WERI-Rb-1 (cell line): ENCODE measurements at regions not wholly inside any gene's neighbourhood (a gene's known extent, or its start where the extent isn't known, plus 50 kb on each side); places are given as distances from the start of the nearest gene placed in this dataset.

Source experiments
- DNase-seq: peaks from one replicate; pipeline ENCODE4 v3.0.0-alpha.2; 2020
- H3K27ac ChIP-seq: fragments of 250-450 bp; sonication (Bioruptor Pico); 2 replicates; pipeline ENCODE4 v1.5.1; 2020; ENCODE audit warnings: mild to moderate bottlenecking, moderate library complexity
- H3K27me3 ChIP-seq: fragments of 250-450 bp; sonication (Bioruptor Pico); 2 replicates; pipeline ENCODE4 v1.5.1; 2021; ENCODE audit warnings: mild to moderate bottlenecking, low read depth, moderate library complexity; ENCODE audit not compliant: insufficient read depth, severe bottlenecking
- H3K36me3 ChIP-seq: fragments of 250-450 bp; sonication (Bioruptor Pico); 2 replicates; pipeline ENCODE4 v1.5.1; 2020; ENCODE audit warnings: mild to moderate bottlenecking, moderate library complexity
- H3K4me3 ChIP-seq: 2 replicates; pipeline ENCODE4 v1.5.1; 2011; ENCODE audit warnings: low read depth, mild to moderate bottlenecking, control low read depth, low read length
- H3K9me3 ChIP-seq: fragments of 250-450 bp; sonication (Bioruptor Pico); 2 replicates; pipeline ENCODE4 v1.5.1; 2021; ENCODE audit warnings: mild to moderate bottlenecking, moderate library complexity; ENCODE audit not compliant: severe bottlenecking
- TF ChIP-seq, protein P1 (sequence below): IDR thresholded peaks from 2 replicates; pipeline ENCODE4 v1.5.1; 2011; ENCODE audit warnings: low read depth, mild to moderate bottlenecking, control low read depth, inconsistent platforms, low read length

DNA sequence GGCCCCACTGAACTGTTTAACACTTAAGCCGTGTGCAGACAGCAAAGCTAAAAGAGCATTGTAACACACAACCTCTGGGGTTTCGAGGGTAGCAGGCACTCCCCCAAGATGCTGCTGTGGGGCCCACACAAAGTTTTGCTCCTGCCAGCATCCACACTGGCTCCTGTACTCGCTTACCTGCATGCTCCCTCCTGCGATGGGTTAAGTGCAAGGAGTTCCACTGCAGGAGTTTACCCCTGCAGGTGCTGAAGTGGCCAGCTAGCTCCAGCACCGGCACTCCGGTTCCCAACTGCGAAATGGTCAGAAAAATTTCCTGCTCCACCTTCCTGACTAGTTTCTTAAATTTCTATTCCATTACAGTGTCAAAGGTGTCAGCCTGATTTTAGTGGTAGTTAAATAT is 443.5 kb downstream of the PCDH10 start:
- no peak for DNase-seq
- Histone ChIP-seq H3K9me3 (peaks cover 7% of the 10 kb centered on the region), H3K4me3 (no peak overlapping the region), H3K27me3 (no peaks in the 10 kb centered on the region), H3K36me3 (no peaks in the 10 kb centered on the region), H3K27ac (peak overlapping the region; percentile 70)
- TF ChIP-seq, protein P1, sequence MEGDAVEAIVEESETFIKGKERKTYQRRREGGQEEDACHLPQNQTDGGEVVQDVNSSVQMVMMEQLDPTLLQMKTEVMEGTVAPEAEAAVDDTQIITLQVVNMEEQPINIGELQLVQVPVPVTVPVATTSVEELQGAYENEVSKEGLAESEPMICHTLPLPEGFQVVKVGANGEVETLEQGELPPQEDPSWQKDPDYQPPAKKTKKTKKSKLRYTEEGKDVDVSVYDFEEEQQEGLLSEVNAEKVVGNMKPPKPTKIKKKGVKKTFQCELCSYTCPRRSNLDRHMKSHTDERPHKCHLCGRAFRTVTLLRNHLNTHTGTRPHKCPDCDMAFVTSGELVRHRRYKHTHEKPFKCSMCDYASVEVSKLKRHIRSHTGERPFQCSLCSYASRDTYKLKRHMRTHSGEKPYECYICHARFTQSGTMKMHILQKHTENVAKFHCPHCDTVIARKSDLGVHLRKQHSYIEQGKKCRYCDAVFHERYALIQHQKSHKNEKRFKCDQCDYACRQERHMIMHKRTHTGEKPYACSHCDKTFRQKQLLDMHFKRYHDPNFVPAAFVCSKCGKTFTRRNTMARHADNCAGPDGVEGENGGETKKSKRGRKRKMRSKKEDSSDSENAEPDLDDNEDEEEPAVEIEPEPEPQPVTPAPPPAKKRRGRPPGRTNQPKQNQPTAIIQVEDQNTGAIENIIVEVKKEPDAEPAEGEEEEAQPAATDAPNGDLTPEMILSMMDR: no peak

GRCh38 chr4:133592106-133592505 is 443.0 kb downstream of the PCDH10 start:
- H3K27ac ChIP-seq: peak overlapping the region; percentile 75
- H3K27me3 ChIP-seq: no peaks in the 10 kb centered on the region
- no peaks in the 10 kb centered on the region for H3K36me3 ChIP-seq
- peaks cover 7% of the 10 kb centered on the region for H3K9me3 ChIP-seq
- TF ChIP-seq, protein P1: no peak
- peak; percentile 90 for DNase-seq
- no peak overlapping the region for H3K4me3 ChIP-seq

GRCh38 chr4:133588306-133588705 is 439.2 kb downstream of the PCDH10 start:
- TF ChIP-seq, protein P1: no peak
- no peaks in the 10 kb centered on the region for H3K36me3 ChIP-seq
- H3K4me3 ChIP-seq: no peak overlapping the region
- DNase-seq: no peak
- H3K27me3 ChIP-seq: no peaks in the 10 kb centered on the region
- H3K27ac ChIP-seq: no peak overlapping the region
- peaks cover 11% of the 10 kb centered on the region for H3K9me3 ChIP-seq

DNA sequence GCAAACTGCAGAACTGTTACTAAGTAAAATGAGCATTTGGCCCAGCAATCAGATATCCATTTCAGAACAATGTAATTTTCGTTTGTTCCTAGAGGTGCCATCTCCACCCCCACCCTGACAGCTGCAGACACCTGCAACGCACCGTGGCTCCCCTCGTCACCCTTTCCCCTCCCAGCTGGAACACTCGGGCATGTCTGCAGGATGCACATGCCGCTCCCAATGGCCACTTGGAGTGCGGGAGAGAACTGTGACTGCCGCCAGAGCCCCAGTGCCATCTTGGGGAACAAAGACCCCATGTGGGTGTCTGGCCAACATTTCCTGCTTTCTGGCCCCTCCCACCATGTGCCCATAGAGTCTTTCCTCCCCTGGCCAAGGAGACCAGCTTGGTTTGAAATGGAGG is 436.2 kb downstream of the PCDH10 start:
- peaks cover 4% of the 10 kb centered on the region for H3K9me3 ChIP-seq
- no peak for DNase-seq
- H3K36me3 ChIP-seq: no peaks in the 10 kb centered on the region
- no peak overlapping the region for H3K27ac ChIP-seq
- TF ChIP-seq, protein P1: no peak
- H3K27me3 ChIP-seq: no peaks in the 10 kb centered on the region
- H3K4me3 ChIP-seq: no peak overlapping the region

- TF ChIP-seq, protein P1: peak; percentile 42
- Histone ChIP-seq H3K27ac (no peak overlapping the region), H3K9me3 (peaks cover 3% of the 10 kb centered on the region), H3K27me3 (no peaks in the 10 kb centered on the region), H3K36me3 (no peaks in the 10 kb centered on the region), H3K4me3 (no peak overlapping the region)
- DNase-seq: no peak
These were observed 435.6 kb downstream of the PCDH10 start for GRCh38 chr4:133584714-133585113.

- TF ChIP-seq, protein P1: no peak
- DNase-seq: no peak
- peaks cover 3% of the 10 kb centered on the region for H3K9me3 ChIP-seq
These were observed 433.0 kb downstream of the PCDH10 start for GRCh38 chr4:133581996-133582619.

More at GRCh38 chr4:133581996-133582619, 433.0 kb downstream of the PCDH10 start:
- Histone ChIP-seq H3K4me3 (no peak overlapping the region), H3K27ac (no peak overlapping the region), H3K36me3 (no peaks in the 10 kb centered on the region), H3K27me3 (no peaks in the 10 kb centered on the region)
